GM12878 (cell line): ENCODE measurements at regions not wholly inside any gene's neighbourhood (a gene's known extent, or its start where the extent isn't known, plus 50 kb on each side); places are given as distances from the start of the nearest gene placed in this dataset.

Experiments used
- BMI1 ChIP-seq: fragments of 450-650 bp; IDR thresholded peaks from 2 replicates; pipeline ENCODE4 v1.6.1; 2016; ENCODE audit warnings: mild to moderate bottlenecking, moderate library complexity, borderline replicate concordance
- CHD2 ChIP-seq: IDR thresholded peaks from 2 replicates; pipeline ENCODE4 v1.6.1; 2011; ENCODE audit warnings: low read depth, low read length, improper control_type of control experiment, borderline replicate concordance
- ESRRA ChIP-seq: IDR thresholded peaks from 2 replicates; pipeline ENCODE4 v1.6.1; 2012; ENCODE audit warnings: mild to moderate bottlenecking, low read length, improper control_type of control experiment
- FOXM1 ChIP-seq: IDR thresholded peaks from 2 replicates; pipeline ENCODE4 v1.6.1; 2012; ENCODE audit warnings: low read depth, mild to moderate bottlenecking, inconsistent platforms, low read length, moderate library complexity
- IRF5 ChIP-seq: fragments of 450-650 bp; IDR thresholded peaks from 2 replicates; pipeline ENCODE4 v1.6.1; 2017; ENCODE audit warnings: borderline replicate concordance
- NFXL1 ChIP-seq: fragments of 450-650 bp; IDR thresholded peaks from 2 replicates; pipeline ENCODE4 v1.6.1; 2017; ENCODE audit warnings: antibody characterized with exemption, mild to moderate bottlenecking, borderline replicate concordance
- PML ChIP-seq: IDR thresholded peaks from 2 replicates; pipeline ENCODE4 v1.6.1; 2012; ENCODE audit warnings: low read length, inconsistent platforms
- POU2F2 ChIP-seq: IDR thresholded peaks from 3 replicates; pipeline ENCODE4 v1.6.1; 2011; ENCODE audit warnings: low read depth, mild to moderate bottlenecking, low read length, borderline replicate concordance
- ZNF687 ChIP-seq: fragments of 450-650 bp; IDR thresholded peaks from 2 replicates; pipeline ENCODE4 v1.6.1; 2017; ENCODE audit warnings: mild to moderate bottlenecking, moderate library complexity

GRCh38 chr12:113670742-113671141 lies 199.1 kb upstream of the LHX5 start (continued):
- TF ChIP-seq IRF5 = no peak
- TF ChIP-seq ESRRA = no peak
- no peak for TF ChIP-seq POU2F2
- TF ChIP-seq PML = no peak
- no peak for TF ChIP-seq BMI1
- TF ChIP-seq FOXM1 = no peak
- no peak for TF ChIP-seq ZNF687
- TF ChIP-seq CHD2 = no peak
- TF ChIP-seq NFXL1 = no peak
